ENCODE measurements at regions not wholly inside any gene's neighbourhood (a gene's known extent, or its start where the extent isn't known, plus 50 kb on each side); places are given as distances from the start of the nearest gene placed in this dataset.

DNA sequence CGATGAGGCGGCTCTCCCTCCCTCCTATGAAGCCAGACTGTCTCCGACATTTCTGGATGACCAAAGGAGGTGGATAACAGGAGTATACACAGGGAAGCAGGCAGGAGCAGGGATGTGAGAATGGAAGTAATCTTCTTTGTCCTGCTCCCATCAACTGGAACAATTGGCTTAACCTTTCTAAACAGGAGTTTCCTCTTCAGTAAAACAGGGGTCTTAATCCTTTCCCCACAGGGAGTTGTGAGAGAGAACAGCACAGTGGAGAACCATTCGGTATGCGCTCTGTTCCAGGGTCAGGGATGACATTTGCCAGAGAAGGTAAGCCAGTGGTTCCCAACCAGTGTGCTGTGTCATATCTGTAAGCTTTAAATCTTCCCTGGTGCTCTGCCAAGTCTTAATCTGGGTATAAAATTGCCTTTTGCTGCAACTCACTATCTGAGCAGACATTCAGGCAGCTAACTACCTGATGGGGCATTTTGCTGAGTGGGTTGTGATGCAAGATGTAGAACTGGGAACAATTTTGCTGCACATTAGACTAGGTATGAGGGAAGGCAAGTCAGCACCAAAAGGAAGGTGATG lies 294.8 kb upstream of the KIF2A start:
- no peak for DNase-seq (ENCODE audit: low read depth in 2 of 2)

DNA sequence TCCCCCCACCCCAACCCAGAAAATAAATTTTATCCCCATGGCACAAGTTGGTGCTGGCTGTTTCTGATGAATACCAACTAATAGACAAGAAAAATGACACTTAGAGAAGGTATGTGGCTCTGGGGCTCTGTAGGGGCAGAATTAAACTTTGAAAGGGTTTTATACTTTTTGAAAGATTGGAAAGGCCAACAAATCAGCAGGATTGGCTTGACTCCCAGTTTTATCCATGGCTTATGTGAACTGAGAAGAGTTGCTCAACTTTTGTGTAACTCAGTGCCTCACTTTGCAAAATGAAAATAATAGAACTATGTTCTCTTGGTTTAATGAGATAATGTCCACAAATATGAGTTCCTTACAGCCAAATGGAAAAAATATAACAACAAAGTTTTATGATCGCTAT lies 288.9 kb upstream of the KIF2A start:
- DNase-seq (ENCODE audit: low read depth in 2 of 2) = no peak

DNA sequence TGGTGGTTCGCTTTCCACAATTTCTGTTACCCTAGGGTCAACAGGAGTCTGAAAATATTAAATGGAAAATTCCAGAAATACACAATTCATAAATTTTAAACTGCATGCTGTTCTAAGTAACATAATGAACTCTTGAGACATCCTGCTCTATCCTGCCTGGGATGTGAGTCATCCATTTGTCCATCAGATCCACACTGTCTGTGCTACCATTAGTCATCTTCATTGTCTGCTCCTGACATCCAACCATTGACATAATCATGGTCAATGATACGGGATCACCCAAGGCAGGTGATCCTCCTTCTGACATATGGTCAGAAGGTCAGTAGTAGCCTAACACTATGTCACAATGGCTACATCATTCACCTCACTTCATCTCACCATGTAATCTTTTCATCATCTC lies 276.7 kb upstream of the KIF2A start:
- DNase-seq (ENCODE audit: low read depth in 2 of 2) = no peak

DNA sequence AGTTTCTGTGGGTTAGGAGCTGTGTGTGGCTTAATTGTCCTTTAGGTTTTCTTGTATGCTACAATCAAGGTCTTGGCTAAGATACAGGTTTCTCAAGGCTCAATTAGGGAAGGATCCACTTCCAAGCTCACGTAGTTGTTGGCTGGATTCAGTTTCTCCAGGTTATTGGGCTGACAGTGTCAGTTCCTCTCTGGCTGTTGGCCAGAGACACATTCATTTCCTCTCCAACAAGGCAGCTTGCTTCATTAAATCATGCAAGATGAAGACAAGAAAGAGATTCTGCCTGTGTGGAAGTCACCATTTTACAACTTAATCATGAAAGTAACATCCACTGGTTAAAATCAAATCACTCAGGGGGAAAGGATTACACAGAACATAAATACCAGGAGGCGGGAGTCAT lies 275.7 kb upstream of the KIF2A start:
- no peak for DNase-seq (ENCODE audit: low read depth in 2 of 2)

DNA sequence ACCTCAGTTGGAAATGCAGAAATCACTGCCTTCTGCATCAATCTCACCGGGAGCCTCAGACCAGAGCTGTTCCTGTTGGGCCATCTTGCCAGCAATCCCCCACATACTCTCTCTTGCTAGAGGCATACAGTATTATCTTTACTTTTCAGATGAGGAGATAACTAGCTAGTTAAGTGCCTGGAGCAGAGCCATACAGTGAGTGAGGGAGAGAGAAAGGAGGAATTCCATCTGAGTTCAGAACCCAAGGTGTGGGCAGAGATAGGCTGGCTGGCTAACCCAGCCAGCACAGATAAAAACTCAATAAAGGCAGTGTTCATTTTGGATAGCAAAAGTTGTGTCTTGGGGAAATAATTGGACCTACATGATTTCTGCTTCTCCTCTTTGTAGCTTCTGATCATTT lies 268.0 kb upstream of the KIF2A start:
- DNase-seq (ENCODE audit: low read depth in 2 of 2) = no peak

DNA sequence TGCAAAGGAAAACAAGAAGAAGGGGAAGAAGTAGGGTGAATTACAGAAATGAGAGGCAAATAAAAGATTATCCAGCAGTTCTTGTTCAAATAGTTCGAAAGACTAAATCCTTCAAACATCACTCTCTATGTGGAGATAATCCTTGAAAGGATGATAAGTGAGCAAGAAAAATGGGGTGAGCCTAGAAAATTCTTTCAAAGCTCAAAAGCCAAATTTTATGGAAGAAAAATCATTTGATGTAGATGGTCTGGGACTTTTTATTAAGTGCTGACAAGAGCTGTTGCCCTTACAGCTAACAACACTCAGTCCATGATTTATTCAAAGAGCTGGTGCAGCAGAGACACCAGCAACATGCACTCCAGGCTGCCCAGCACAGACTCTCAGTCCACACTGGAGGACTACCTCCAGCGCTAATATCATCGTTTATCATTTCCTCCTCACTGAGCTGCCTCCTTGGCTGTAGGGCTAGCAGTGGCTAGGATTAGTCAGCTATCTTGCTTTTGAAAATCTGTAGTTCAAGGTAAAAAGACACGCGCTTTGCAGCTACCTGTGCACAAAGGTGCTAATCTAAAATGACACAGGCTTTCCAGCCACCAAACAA lies 264.8 kb upstream of the KIF2A start:
- no peak for DNase-seq (ENCODE audit: low read depth in 2 of 2)

DNA sequence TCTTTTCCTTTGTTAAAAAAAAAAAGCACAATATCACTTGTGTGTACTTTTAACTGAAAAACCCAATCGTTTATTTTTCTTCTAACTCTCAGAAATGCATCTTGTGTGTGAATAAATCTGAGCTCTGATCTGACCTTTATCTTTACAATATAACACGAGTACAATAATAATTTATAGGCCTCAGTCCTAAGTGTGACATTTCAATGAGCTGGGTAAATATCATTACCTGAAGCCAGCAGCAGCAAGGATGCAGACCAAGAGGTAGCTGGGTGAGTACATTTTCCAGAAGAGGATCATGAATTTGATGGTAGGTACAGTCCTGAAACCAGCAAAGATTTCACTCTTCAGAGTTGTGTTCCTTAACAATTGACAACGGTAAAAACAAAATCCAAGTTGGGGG lies 264.0 kb upstream of the KIF2A start:
- no peak for DNase-seq (ENCODE audit: low read depth in 2 of 2)

DNA sequence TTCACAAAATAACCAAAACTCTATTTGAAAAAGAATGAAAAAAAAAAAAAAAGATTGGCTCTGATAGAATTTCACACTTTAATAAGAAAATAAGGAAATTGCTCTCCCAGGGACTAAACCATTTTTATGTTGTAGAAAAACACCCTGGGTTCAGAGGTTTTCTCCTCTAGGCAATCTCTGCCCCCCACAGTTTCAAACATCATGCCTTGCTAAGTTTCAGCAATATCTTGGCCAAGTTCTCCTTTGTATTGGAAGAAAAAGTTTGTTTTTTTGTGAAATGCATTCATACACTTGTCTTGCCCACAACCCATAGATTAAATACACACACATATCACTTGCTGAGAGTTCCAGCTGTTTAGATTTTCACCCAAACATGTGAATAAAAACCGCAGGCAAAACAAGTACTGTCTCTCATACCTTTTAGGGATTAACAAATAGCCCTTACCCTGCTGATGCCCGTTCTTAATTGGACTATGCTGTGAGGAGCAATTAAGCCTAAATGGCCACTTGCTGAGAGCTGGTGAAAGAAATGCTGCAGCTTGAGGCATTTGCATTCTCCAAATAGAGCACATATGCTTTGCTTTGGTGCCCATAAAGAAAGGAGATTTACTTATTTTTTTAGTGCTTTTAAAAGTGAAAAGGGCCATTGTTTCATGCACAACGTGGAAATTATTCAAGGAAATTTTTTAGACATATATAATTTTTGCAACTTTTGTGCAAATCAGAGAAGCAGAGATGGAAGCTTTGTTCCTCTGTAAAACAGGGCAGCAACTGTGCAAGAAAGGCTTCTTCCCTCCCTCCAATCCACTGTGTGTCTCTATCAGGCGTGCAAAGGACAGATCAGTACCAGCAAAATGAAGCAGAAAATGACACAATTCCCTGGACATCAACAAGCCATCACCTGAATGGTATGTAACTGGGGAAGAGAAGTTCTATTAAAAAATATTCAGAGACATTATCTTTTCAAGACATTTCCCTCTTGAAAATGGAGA lies 262.4 kb upstream of the KIF2A start:
- DNase-seq (ENCODE audit: low read depth in 2 of 2) = no peak

DNA sequence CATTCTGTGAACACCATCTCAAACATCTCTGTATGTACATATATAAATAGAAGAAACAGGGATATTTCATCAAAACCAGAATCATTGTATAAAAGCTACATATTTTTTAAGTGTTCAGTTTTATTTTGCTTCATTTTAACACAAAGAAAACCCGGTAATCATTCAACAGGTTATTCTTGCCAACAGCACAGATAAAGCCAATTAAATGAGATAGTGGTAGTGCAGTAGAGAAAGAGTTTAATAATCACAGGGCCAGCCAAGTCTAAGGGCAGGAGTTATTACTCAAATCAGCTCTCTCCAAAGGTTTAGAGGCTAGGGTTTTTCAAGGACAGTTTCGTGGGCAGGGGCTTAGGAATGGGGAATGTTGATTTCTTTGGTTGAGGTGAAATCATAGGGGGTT lies 261.0 kb upstream of the KIF2A start:
- no peak for DNase-seq (ENCODE audit: low read depth in 2 of 2)

DNA sequence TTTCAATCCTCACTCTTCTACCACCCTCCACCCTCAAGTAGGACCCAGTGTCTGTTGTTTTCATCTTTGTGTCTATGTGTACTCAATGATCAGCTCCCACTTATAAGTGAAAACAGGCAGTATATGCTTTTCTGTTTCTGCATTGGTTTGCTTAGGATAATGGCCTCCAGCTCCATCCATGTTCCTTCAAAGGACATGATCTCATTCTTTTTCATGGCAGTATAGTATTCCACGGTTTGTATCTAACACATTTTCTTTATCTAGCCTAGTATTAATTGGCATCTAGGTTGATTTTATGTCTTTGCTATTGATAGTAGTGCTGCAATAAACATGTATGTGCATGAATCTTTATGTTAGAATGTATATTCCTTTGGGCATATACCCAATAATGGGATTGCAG lies 259.8 kb upstream of the KIF2A start:
- no peak for DNase-seq (ENCODE audit: low read depth in 2 of 2)

DNA sequence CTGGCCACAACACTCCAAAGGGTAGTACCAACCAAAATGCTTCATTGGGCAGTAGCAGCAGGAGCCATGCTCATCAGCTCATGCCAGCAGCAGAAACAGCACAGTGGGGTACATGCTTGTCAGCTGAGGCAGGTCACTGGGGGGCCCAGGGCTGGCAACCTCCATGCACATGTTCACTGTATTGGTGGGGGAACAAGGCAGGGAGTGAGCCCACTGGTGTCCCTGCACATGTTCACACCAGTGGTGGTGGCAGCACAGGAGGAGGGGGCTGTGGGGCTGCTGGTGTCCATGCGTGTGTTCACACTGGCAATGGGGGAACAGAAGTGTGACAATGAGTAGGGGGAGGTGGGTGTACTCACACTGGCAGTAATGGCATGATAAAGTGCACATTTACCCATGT lies 254.3 kb upstream of the KIF2A start:
- DNase-seq (ENCODE audit: low read depth in 2 of 2) = no peak

DNA sequence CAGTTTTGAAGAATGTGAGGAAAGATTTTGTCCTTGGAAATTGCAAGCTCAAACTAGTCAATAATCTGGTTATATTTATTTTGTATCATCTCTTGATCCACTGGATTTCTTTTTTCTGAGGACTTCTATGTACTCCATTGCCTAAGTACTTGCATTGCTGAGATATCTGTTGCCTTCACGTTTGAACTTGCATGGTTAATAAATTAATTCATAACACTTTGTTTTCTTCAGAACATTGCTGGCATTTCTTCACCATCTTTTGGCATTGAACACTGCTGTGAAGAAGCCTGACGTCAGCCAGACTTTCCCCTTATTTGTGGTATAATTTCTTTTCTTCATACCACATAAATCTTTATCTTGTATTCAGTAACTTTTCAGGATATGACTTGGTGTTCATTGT lies 246.0 kb upstream of the KIF2A start:
- DNase-seq (ENCODE audit: low read depth in 2 of 2) = no peak

DNA sequence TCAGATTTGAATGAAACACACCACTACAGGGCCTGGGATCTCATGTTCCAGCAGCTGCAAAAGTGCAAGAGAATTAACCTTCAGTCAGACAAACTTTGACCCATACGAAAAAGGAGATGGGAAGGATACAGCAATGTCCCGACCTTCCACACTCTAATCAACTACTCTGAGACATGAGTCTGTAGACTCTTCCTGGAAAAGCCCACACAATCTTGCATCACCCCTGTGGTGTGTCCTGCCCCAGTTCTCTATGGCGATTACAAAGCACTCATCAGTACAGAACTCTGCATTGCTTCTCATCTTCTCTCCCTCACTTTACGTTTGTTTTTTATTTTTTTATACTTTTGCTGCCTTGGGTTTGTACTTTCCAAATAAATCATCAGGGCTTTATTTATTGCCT lies 241.0 kb upstream of the KIF2A start:
- no peak for DNase-seq (ENCODE audit: low read depth in 2 of 2)

DNA sequence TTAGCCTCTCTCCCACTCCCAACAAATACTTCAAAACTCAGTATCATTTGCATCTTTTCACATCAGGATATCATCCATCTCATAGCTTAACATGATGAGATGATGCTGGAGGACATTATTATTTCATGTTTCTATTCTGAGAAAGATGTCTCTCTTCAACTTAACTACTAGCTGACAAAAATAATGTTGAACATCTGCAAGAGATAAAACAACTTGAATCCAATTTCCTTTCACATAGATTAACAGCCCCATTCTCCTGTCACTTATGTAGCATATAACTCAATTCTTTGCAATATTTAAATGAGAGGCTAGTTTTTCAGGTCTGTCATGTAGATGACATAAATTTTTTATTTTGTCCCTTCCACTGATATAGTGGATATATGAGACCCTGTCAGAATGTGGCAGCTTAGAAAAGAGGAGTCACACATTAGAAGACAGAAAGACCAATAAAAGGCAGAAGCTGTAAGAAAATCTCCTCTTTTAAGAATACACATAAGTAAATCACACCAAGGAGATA lies 239.2 kb upstream of the KIF2A start:
- DNase-seq (ENCODE audit: low read depth in 2 of 2) = no peak

DNA sequence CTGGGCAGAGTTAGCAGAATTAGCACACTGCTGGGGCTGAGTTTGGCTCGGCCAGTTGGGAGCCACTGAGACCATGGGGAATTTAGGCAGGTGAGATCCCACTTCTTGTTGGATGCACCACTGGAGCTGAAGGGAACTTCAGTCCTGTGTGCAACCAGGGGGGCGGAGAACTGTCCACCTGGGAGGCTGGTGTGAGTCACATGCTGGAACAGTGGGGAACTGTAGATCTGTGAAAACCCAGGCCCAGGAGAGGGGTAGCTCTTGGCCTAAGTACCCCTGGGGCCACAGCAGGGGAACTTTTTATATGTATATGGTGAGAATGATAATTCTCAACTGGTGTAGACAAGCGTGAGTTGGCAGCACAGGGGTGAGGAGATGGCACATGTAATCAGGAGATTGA lies 237.5 kb upstream of the KIF2A start:
- no peak for DNase-seq (ENCODE audit: low read depth in 2 of 2)

DNA sequence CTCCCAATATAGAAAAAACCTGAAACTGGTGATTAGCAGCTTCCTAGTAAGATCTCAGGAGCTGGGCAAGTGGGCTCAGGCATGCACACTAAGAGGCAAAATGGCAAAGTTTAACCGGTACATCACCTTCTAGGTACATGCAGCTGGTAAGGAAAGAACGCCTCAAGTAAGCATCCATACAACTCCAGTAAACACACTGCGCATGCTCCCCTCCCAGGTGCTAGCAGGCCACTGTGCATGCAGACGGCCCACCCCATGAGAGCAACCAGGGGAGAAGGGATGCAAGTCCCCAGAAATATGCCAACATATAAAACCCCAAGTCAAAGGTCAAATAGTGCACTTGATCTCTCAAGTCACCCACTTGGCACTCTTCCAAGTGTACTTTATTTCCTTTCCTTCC lies 228.6 kb upstream of the KIF2A start:
- DNase-seq (ENCODE audit: low read depth in 2 of 2) = no peak

DNA sequence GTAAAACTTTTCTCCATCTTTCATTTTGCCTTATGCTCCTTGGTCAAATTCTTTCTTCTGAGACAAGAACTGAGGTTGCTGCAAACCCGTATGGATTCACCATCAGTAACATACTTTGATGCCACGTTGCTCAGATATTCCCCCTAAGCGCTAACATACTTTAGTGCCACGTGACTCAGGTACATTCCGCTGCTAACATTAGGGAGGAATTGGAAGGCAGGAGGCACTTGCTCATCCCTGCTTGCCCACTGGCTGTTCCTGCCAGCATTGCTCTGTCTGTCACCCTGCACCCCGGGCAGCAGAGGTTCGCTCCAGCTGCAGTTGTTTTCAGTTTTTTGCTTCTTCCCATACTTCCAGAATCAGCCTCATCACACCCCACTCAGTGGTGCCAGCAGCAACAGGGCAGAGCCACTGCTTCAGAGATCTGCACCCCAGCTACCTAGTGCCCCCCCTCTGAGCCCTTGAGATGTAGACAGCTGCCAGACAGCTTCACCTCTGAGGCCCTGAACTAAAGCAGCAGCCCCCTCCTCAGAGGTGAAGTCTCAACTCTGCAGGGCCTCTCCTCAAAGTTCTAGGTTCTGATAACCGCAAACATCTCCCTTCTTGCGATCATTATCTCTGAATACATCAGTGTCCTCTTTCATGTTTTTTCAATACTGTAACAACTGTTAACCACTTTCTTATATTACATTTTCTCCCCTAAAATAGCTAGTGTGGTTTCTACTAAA lies 228.0 kb upstream of the KIF2A start:
- DNase-seq (ENCODE audit: low read depth in 2 of 2) = no peak

DNA sequence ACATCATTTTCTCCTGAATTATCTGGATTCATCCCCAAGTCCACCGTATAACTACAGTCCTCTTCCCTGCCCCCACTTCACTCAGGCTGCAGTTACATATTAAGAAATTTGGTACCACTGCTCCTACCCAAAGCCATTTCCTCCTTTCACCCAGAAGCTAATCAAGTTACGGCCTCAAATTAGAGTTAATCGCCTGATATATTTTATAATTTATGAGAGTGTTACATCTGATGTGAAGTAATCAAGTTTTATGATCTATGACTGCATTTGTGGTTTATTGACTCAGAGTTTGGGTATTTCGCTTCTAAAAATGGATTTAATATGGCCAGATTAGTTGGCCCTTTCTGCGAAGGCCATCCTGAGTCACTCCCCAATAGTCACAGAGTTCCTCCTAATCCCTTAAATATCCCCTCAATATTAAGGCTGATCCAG lies 223.6 kb upstream of the KIF2A start:
- no peak for DNase-seq (ENCODE audit: low read depth in 2 of 2)

DNA sequence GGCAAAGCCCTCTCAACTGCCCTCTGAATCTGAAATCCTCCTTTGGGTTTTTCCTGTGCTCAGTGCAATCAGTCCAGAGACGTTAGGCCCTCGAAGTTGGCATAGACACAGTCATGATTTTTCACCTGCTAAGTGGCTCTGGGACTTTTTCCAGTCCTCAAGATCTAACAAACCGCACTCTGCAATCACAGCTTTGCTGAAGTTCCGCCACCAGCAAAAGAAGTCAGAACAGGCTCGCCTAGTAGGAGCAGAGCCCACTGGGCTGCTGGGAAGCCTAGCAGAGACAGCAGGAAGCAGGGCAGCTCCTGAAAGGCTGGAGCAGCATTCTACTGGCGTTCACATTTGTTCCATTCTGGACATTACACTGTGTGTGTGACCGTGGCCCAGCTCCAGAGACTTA lies 222.8 kb upstream of the KIF2A start:
- DNase-seq (ENCODE audit: low read depth in 2 of 2) = no peak

DNA sequence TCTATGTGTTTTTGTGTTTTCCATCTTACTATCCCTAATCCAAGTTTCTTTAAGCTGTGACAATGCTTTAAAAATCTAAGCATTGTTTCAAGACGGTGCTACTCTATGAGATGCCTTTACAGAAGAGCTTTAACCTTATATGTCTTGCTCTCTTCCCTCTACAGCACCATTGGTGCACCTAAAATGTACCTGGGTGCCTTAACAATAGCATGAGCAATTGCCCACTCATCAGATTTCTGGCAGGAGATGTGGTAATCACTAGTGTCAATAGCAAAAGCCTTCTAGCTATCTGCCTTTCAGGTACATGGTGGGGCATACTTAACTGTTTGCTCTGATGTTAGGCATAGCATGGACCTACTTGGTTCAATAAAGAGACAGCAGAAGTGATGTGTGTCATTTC lies 222.3 kb upstream of the KIF2A start:
- no peak for DNase-seq (ENCODE audit: low read depth in 2 of 2)

DNA sequence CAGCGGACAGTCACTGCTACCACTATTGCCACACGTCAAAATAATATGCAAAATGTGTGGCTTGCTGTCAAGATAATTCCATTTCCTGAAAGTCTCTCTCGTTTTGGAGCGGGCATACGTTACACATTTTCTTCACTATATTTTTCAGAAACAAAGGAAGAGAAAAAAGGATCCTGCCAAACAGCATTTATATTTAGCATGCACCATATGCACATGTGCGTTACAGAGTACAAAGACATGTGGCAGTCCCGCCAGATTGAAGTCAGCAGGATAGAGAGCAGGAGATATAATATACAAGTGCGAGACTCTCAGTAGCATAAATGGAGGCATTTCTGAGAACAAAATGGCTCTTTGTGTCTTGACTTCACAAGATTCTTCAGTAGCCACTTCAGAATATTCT lies 221.6 kb upstream of the KIF2A start:
- no peak for DNase-seq (ENCODE audit: low read depth in 2 of 2)

DNA sequence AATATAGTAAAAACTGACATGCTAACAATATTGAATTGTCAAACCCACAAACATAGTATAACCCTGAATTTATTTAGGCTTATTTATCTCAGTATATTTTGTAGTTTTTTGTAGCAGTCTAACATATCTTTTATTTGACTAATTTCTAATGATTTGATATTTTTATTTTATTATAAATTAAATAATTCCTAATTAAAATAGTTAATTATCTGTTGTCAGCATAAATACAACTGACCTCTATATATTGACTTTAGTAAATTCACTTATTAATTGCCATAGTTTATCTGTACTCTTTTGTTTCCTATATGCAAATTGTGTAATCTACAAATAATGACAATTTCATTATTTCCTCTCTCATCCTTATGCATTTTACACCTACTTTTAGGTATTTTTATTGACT lies 215.1 kb upstream of the KIF2A start:
- no peak for DNase-seq (ENCODE audit: low read depth in 2 of 2)

Data from stimulated activated CD4-positive, alpha-beta T cell treated with anti-CD3 and anti-CD28 coated beads, Interleukin-15, amount 100 ng/mL, for 48 hours (primary cell).